H1 (cell line): ENCODE measurements at regions not wholly inside any gene's neighbourhood (a gene's known extent, or its start where the extent isn't known, plus 50 kb on each side); places are given as distances from the start of the nearest gene placed in this dataset.

Experiments used
- EZH2 ChIP-seq: fragments of 200-600 bp; sonication (generic); IDR thresholded peaks from 2 replicates; pipeline ENCODE4 v1.7.1; 2012; ENCODE audit warnings: low read depth, mild to moderate bottlenecking, moderate library complexity, low read length, inconsistent platforms; ENCODE audit not compliant: severe bottlenecking
- JUN ChIP-seq: IDR thresholded peaks from 2 replicates; pipeline ENCODE4 v1.6.1; 2011; ENCODE audit warnings: low read depth, mild to moderate bottlenecking, improper control_type of control experiment, low read length
- JUND ChIP-seq: IDR thresholded peaks from 2 replicates; pipeline ENCODE4 v1.6.1; 2011; ENCODE audit warnings: mild to moderate bottlenecking, improper control_type of control experiment, low read length
- NANOG ChIP-seq: IDR thresholded peaks from 2 replicates; pipeline ENCODE4 v1.6.1; 2011; ENCODE audit warnings: low read length, low read depth, mild to moderate bottlenecking, inconsistent platforms; ENCODE audit not compliant: insufficient read depth, poor library complexity, severe bottlenecking
- PHF8 ChIP-seq: fragments of 200-600 bp; sonication (generic); conservative IDR thresholded peaks from 2 replicates; pipeline ENCODE4 v1.7.1; 2012; ENCODE audit warnings: low read depth, mild to moderate bottlenecking, inconsistent platforms, low read length, moderate library complexity
- SIX5 ChIP-seq: IDR thresholded peaks from 2 replicates; pipeline ENCODE4 v1.6.1; 2011; ENCODE audit warnings: mild to moderate bottlenecking, low read depth, low read length
- TF ChIP-seq, protein P1 (sequence below): IDR thresholded peaks from 2 replicates; pipeline ENCODE4 v1.6.1; 2011; ENCODE audit warnings: low read length, improper control_type of control experiment

DNA sequence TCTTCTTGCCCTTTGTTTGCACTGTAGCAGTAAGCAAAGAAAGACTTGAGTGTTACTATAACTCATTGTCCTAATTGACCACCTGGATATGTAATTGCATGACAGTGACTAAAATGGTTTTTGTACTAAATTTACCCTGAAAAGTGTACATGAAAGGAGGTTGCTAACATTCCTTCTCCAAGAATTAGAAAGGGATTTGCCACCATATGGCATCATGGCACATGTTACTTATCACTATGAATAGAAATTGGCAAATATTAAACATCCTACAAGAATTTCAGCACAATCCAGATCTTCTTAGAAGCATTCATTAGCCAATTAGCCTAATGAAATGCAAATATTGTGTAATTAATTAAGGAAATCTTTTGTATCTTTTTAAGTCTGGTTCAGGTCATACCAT, 834.2 kb downstream of the STPG2 start (continued):
- TF ChIP-seq JUN = no peak
- TF ChIP-seq NANOG = no peak
- no peak for TF ChIP-seq JUND
- TF ChIP-seq, protein P1, sequence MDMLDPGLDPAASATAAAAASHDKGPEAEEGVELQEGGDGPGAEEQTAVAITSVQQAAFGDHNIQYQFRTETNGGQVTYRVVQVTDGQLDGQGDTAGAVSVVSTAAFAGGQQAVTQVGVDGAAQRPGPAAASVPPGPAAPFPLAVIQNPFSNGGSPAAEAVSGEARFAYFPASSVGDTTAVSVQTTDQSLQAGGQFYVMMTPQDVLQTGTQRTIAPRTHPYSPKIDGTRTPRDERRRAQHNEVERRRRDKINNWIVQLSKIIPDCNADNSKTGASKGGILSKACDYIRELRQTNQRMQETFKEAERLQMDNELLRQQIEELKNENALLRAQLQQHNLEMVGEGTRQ = no peak
- no peak for TF ChIP-seq EZH2
- no peak for TF ChIP-seq SIX5
- TF ChIP-seq PHF8 = no peak
